Endothelial cell of umbilical vein (primary cell): ENCODE measurements at regions not wholly inside any gene's neighbourhood (a gene's known extent, or its start where the extent isn't known, plus 50 kb on each side); places are given as distances from the start of the nearest gene placed in this dataset.

Experiments
- BruUV-seq: library from RNA; stranded (reverse); fragments of 400-500 nt; replicated peaks from 2 replicates; lab custom pipeline; 2021; lab: Mats Ljungman, UMichigan
- CTCF ChIA-PET: fragments of 300-600, 350-600 bp; sonication (Branson Sonifier 250); formaldehyde crosslinking; loops from one replicate; lab custom pipeline; 2021; ENCODE audit warnings: antibody characterized with exemption, inconsistent platforms; lab: Charles Lee
- POLR2A ChIA-PET: fragments of 300-600, 350-600 bp; sonication (Branson Sonifier 250); formaldehyde crosslinking; loops from one replicate; lab custom pipeline; 2021; ENCODE audit warnings: antibody characterized with exemption, inconsistent platforms; lab: Charles Lee
- DNase-seq: peaks from one replicate; pipeline ENCODE4 v3.0.0-alpha.2; 2011; ENCODE audit warnings: low read depth, low spot score
- FAIRE-seq: peaks from 2 replicates; lab custom pipeline; 2011; peaks lifted over from hg19 to GRCh38; lab: Jason Lieb, UNC
- H2AFZ ChIP-seq: 2 replicates; pipeline ENCODE4 v1.6.0; 2012; ENCODE audit warnings: low read depth, low read length, control low read depth, inconsistent platforms
- H3K27ac ChIP-seq: 2 replicates; pipeline ENCODE4 v1.5.1; 2011; ENCODE audit warnings: low read depth, mild to moderate bottlenecking, control low read depth, low read length, moderate library complexity; ENCODE audit not compliant: insufficient read depth
- H3K27me3 ChIP-seq, 2 experiments: 2 replicates each; pipeline versions ENCODE4 v1.6.0 to v1.6.1; 2011; ENCODE audit warnings: low read length in 2 of 2, mixed read lengths in 1 of 2; ENCODE audit not compliant: control insufficient read depth in 2 of 2, insufficient read depth in 2 of 2
- H3K36me3 ChIP-seq, 2 experiments: 2 replicates in 1 of 2; 3 replicates in 1 of 2; pipeline ENCODE4 v1.5.1; 2011; ENCODE audit warnings: low read length in 2 of 2, mild to moderate bottlenecking in 1 of 2, moderate library complexity in 1 of 2; ENCODE audit not compliant: control insufficient read depth in 2 of 2, insufficient read depth in 2 of 2; ENCODE audit errors: extremely low read depth in 1 of 2
- H3K4me1 ChIP-seq: 3 replicates; pipeline ENCODE4 v1.5.1; 2011; ENCODE audit warnings: mild to moderate bottlenecking, low read length; ENCODE audit not compliant: control insufficient read depth, insufficient read depth; ENCODE audit errors: extremely low read depth
- H3K4me2 ChIP-seq: 2 replicates; pipeline ENCODE4 v1.6.1; 2011; ENCODE audit warnings: low read length, control low read depth, mixed read lengths; ENCODE audit not compliant: insufficient read depth
- H3K4me3 ChIP-seq, 3 experiments: fragments of 200-600 bp in 1 of 3; sonication (generic), shearing (Covaris generic) in 1 of 3; replicated peaks in 1 of 3; 2 replicates each; pipeline ENCODE4 v1.5.1; 2011 to 2016; ENCODE audit warnings: control low read depth in 3 of 3, low read length in 3 of 3, mild to moderate bottlenecking in 2 of 3, inconsistent platforms in 1 of 3, low read depth in 1 of 3, moderate library complexity in 1 of 3; ENCODE audit not compliant: insufficient read depth in 1 of 3
- H3K79me2 ChIP-seq: 2 replicates; pipeline ENCODE4 v1.6.0; 2012; ENCODE audit warnings: low read length, inconsistent platforms; ENCODE audit not compliant: control insufficient read depth, insufficient read depth
- H3K9ac ChIP-seq: replicated peaks from 2 replicates; pipeline ENCODE3; 2011; ENCODE audit warnings: low read length, control low read depth; ENCODE audit not compliant: insufficient read depth; ENCODE audit errors: extremely low read depth
- H3K9me1 ChIP-seq: replicated peaks from 3 replicates; pipeline ENCODE4 v1.6.0; 2011; ENCODE audit warnings: mild to moderate bottlenecking, low read length; ENCODE audit not compliant: control insufficient read depth, insufficient read depth; ENCODE audit errors: extremely low read depth
- H3K9me3 ChIP-seq: replicated peaks from 2 replicates; pipeline ENCODE4 v1.5.1; 2012; ENCODE audit warnings: low read length, inconsistent platforms; ENCODE audit not compliant: control insufficient read depth, insufficient read depth
- H4K20me1 ChIP-seq: replicated peaks from 2 replicates; pipeline ENCODE3; 2011; ENCODE audit warnings: mild to moderate bottlenecking, low read length; ENCODE audit not compliant: control insufficient read depth, insufficient read depth; ENCODE audit errors: extremely low read depth
- EZH2 ChIP-seq: IDR thresholded peaks from 2 replicates; pipeline ENCODE4 v1.6.1; 2012; ENCODE audit warnings: borderline replicate concordance, low read depth, mild to moderate bottlenecking, moderate library complexity, low read length, inconsistent platforms; ENCODE audit not compliant: severe bottlenecking
- FOS ChIP-seq: IDR thresholded peaks from 2 replicates; pipeline ENCODE4 v1.6.1; 2011; ENCODE audit warnings: mild to moderate bottlenecking, low read length, moderate library complexity, borderline replicate concordance; ENCODE audit not compliant: insufficient read depth
- GATA2 ChIP-seq: IDR thresholded peaks from 2 replicates; pipeline ENCODE4 v1.7.0; 2011; ENCODE audit warnings: low read depth, mild to moderate bottlenecking, moderate library complexity, mixed read lengths, low read length; ENCODE audit not compliant: insufficient read length, insufficient read depth
- JUN ChIP-seq: IDR thresholded peaks from 2 replicates; pipeline ENCODE4 v1.6.1; 2011; ENCODE audit warnings: borderline replicate concordance, low read depth; ENCODE audit not compliant: insufficient read length, insufficient read depth
- MYC ChIP-seq: IDR thresholded peaks from one replicate; pipeline ENCODE4 v1.6.1; 2011; ENCODE audit warnings: mild to moderate bottlenecking, low read depth, low read length
- POLR2A ChIP-seq: IDR thresholded peaks from 2 replicates; pipeline ENCODE4 v1.6.1; 2012; ENCODE audit warnings: low read depth, mild to moderate bottlenecking, control low read depth, low read length
- POLR2AphosphoS5 ChIP-seq: IDR thresholded peaks from 2 replicates; pipeline ENCODE4 v1.6.1; 2012; ENCODE audit warnings: low read depth, mild to moderate bottlenecking, control low read depth, low read length, moderate library complexity; ENCODE audit not compliant: insufficient read depth
- dilution Hi-C: fragments of 300-500 bp; cut with MboI; formaldehyde crosslinking; loops from one replicate; pipeline ENCODE4 v1.15.0; 2019; ENCODE audit warnings: low sequenced_read_pairs; ENCODE audit not compliant: extremely low pct_ligation_motif_present
- intact Hi-C: fragments of 100-400 bp; cut with micrococcal nuclease; formaldehyde crosslinking; loops from one replicate; pipeline ENCODE4 v1.10.0; 2022
- TF ChIP-seq, protein P1 (sequence below), 2 donors: IDR thresholded peaks; 1 replicate in 1 of 2; 2 replicates in 1 of 2; pipeline ENCODE4 v1.5.1; 2011; ENCODE audit warnings: low read length in 2 of 2, mild to moderate bottlenecking in 2 of 2, moderate library complexity in 2 of 2, control low read depth in 1 of 2, inconsistent platforms in 1 of 2, low read depth in 1 of 2; ENCODE audit not compliant: insufficient read depth in 1 of 2; ENCODE audit errors: extremely low read depth in 1 of 2

GRCh38 chr2:240203788-240204270 is 63.4 kb upstream of the OTOS start:
- TF ChIP-seq, protein P1, sequence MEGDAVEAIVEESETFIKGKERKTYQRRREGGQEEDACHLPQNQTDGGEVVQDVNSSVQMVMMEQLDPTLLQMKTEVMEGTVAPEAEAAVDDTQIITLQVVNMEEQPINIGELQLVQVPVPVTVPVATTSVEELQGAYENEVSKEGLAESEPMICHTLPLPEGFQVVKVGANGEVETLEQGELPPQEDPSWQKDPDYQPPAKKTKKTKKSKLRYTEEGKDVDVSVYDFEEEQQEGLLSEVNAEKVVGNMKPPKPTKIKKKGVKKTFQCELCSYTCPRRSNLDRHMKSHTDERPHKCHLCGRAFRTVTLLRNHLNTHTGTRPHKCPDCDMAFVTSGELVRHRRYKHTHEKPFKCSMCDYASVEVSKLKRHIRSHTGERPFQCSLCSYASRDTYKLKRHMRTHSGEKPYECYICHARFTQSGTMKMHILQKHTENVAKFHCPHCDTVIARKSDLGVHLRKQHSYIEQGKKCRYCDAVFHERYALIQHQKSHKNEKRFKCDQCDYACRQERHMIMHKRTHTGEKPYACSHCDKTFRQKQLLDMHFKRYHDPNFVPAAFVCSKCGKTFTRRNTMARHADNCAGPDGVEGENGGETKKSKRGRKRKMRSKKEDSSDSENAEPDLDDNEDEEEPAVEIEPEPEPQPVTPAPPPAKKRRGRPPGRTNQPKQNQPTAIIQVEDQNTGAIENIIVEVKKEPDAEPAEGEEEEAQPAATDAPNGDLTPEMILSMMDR (IDR thresholded peaks at IDR 0.05; ENCODE audit: extremely low read depth in 1 of 2, insufficient read depth in 1 of 2, low read depth in 1 of 2, low read length in 2 of 2): no peak
- no peak for TF ChIP-seq FOS
- TF ChIP-seq JUN: no peak
- TF ChIP-seq POLR2A: no peak
- TF ChIP-seq POLR2AphosphoS5: no peak
- no peak for TF ChIP-seq GATA2
- no peak for TF ChIP-seq EZH2
- no peak for TF ChIP-seq MYC
- FAIRE-seq (no peak), DNase-seq (no peak)
- no TSS peak for BruUV-seq
- H3K9ac ChIP-seq: no peak overlapping the region
- H3K36me3 ChIP-seq: no peaks in the 10 kb centered on the region
- intact Hi-C loops: no loop called here
- no peak overlapping the region for H2AFZ ChIP-seq
- ChIA-PET CTCF (interaction anchor here (0.8 kb wide), 1 partner anchor 10 kb away, joined by 3 read pairs; no protein-coding TSS in a partner anchor), POLR2A (no interaction called here)
- no peak overlapping the region for H3K27ac ChIP-seq
- H3K79me2 ChIP-seq: no peaks in the 10 kb centered on the region
- no peaks in the 10 kb centered on the region for H3K27me3 ChIP-seq
- H3K9me3 ChIP-seq: no peaks in the 10 kb centered on the region
- H3K9me1 ChIP-seq: no peaks in the 10 kb centered on the region
- no peak overlapping the region for H3K4me2 ChIP-seq
- no peak overlapping the region for H3K4me3 ChIP-seq
- H4K20me1 ChIP-seq: no peaks in the 10 kb centered on the region
- dilution Hi-C loops: no loop called here
- H3K4me1 ChIP-seq: no peaks in the 10 kb centered on the region
